Stimulated activated naive B cell treated with anti-CD40 and anti-IgM and Interleukin-4, amounts not matched to agents 10 μg/mL and 1 μg/mL and 100 μg/mL, for 72 hours (primary cell): ENCODE measurements at regions not wholly inside any gene's neighbourhood (a gene's known extent, or its start where the extent isn't known, plus 50 kb on each side); places are given as distances from the start of the nearest gene placed in this dataset.
A peak's percentile ranks its signal among the peaks of the same experiment; 100 is the strongest.
"Not testable (repeated sequence)": the region's sequence is repeated elsewhere in the genome, so short reads cannot be mapped to it uniquely, and the experiment has no call there.

Experiments used
- ATAC-seq, 2 donors: fragments of 150-1000 bp; cut with Tn5 transposase; replicated peaks; 2 replicates each; pipeline ENCODE4 v1.10.0; 2021; ENCODE audit warnings: moderate library complexity in 1 of 2
- DNase-seq: peaks from one replicate; pipeline ENCODE4 v3.0.0; 2021
- H3K27ac Mint-ChIP-seq: one replicate; pipeline ENCODE4 v1.8.0; 2022; ENCODE audit warnings: mild to moderate bottlenecking, mixed read lengths
- H3K27me3 Mint-ChIP-seq, 2 donors: one replicate each; pipeline ENCODE4 v1.8.0; 2022; ENCODE audit warnings: mixed read lengths in 2 of 2
- H3K36me3 Mint-ChIP-seq, 2 donors: one replicate each; pipeline ENCODE4 v1.8.0; 2022; ENCODE audit warnings: mixed read lengths in 2 of 2, mild to moderate bottlenecking in 1 of 2
- H3K4me1 Mint-ChIP-seq, 2 donors: one replicate each; pipeline ENCODE4 v1.8.0; 2022; ENCODE audit warnings: mixed read lengths in 2 of 2, mild to moderate bottlenecking in 1 of 2
- H3K4me3 Mint-ChIP-seq, 2 donors: one replicate each; pipeline ENCODE4 v1.8.0; 2022; ENCODE audit warnings: mild to moderate bottlenecking in 2 of 2, mixed read lengths in 2 of 2, moderate library complexity in 1 of 2
- H3K9me3 Mint-ChIP-seq, 2 donors: one replicate each; pipeline ENCODE4 v1.8.0; 2022; ENCODE audit warnings: mixed read lengths in 2 of 2, mild to moderate bottlenecking in 1 of 2

DNA sequence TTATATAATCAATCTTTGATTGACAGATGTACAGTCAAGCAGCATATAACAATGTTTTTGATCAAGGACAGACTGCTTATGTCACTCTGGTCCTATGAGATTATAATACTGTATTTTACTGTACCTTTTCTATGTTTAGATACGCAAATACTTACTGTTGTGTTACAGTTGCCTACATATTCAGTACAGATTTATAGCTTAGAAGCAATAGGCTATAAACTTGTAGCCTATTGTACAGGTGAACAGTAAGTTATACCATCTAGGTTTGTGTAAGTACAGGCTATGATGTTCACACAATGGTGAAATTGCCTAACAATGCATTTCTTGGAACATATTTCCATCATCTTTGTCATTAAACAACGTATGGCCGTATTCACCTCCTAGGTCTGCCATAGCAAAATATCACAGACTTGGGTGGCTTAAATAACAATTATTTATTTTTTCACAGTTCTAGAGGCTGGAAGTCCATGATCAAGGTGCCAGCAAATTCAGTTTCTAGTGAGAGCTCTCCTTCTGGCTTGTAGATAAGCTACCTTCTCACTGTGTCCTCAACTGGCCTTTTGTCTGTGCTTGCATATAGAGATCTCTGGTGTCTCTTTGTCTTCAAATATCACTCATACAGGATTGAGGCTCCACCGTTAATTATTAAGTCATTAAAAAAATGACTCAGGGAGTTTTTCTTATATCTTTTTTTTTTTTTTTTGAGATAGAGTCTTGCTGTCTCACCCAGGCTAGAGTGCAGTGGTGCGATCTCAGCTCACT is 89.1 kb downstream of the EBLN2 start:
- H3K27ac Mint-ChIP-seq: no peak overlapping the region
- no peaks in the 10 kb centered on the region for H3K4me1 Mint-ChIP-seq
- H3K9me3 Mint-ChIP-seq: no peaks in the 10 kb centered on the region
- DNase-seq (no peak), ATAC-seq (no peak)
- no peaks in the 10 kb centered on the region for H3K36me3 Mint-ChIP-seq
- H3K27me3 Mint-ChIP-seq: peaks cover 1 to 11% of the 10 kb centered on the region in 2 donors
- no peak overlapping the region for H3K4me3 Mint-ChIP-seq

- ATAC-seq, H3K27ac Mint-ChIP-seq, H3K36me3 Mint-ChIP-seq, DNase-seq, H3K4me1 Mint-ChIP-seq, H3K9me3 Mint-ChIP-seq, H3K4me3 Mint-ChIP-seq: not testable (repeated sequence)
- H3K27me3 Mint-ChIP-seq: peaks cover 6 to 15% of the 10 kb centered on the region in 2 donors
Observed at GRCh38 chr3:73152571-73152970, 91.1 kb downstream of the EBLN2 start.

DNA sequence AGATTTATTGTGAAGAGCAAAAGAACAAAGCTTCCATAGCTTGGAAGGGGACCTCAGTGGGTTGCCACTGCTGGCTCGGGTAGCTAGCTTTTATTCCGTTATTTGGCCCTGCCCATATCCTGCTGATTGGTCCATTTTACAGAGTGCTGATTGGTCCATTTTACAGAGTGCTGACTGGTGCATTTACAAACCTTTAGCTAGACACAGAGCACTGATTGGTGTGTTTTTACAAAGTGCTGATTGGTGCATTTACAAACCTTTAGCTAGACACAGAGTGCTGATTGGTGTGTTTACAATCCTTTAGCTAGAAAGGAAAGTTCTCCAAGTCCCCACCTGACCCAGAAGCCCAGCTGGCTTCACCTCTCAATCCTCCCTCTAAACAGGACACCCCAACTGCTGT is 91.6 kb downstream of the EBLN2 start:
- H3K9me3 Mint-ChIP-seq, DNase-seq, H3K27ac Mint-ChIP-seq, H3K36me3 Mint-ChIP-seq, H3K4me3 Mint-ChIP-seq, H3K4me1 Mint-ChIP-seq, ATAC-seq: not testable (repeated sequence)
- H3K27me3 Mint-ChIP-seq: peaks cover 6 to 15% of the 10 kb centered on the region in 2 donors

- H3K9me3 Mint-ChIP-seq, DNase-seq, H3K27ac Mint-ChIP-seq, H3K4me3 Mint-ChIP-seq, H3K36me3 Mint-ChIP-seq, ATAC-seq, H3K4me1 Mint-ChIP-seq: not testable (repeated sequence)
- peaks cover 6 to 15% of the 10 kb centered on the region in 2 donors for H3K27me3 Mint-ChIP-seq
Observed at GRCh38 chr3:73154261-73154660, 92.8 kb downstream of the EBLN2 start.

DNA sequence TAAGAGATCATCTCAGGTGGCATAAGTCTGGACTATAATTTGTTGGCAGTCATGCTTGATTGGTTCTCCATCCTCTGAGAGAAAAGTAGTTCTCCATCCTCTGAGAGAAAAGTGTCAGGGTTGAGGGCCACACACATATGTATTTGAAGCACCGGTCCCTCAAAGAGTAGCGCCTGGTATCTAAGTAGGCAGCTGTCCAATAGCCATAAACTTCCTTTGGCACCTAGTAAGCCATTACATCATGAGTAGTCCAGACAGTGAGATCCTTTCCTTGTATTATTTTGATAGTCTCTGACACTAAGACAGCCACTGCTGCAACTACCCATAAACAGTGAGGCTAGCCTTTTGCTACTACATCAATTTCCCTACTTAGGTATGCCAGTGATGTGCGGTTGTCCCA is 94.0 kb downstream of the EBLN2 start:
- not testable (repeated sequence) for DNase-seq, H3K4me3 Mint-ChIP-seq, H3K36me3 Mint-ChIP-seq, H3K27ac Mint-ChIP-seq, ATAC-seq, H3K4me1 Mint-ChIP-seq, H3K9me3 Mint-ChIP-seq
- peaks cover 6 to 15% of the 10 kb centered on the region in 2 donors for H3K27me3 Mint-ChIP-seq

- DNase-seq: no peak
- no peaks in the 10 kb centered on the region for H3K4me1 Mint-ChIP-seq
- no peak for ATAC-seq
- H3K36me3 Mint-ChIP-seq: no peaks in the 10 kb centered on the region
- H3K9me3 Mint-ChIP-seq: peaks cover 6 to 9% of the 10 kb centered on the region in 2 donors
- H3K27me3 Mint-ChIP-seq: peaks cover 0 to 7% of the 10 kb centered on the region in 2 donors
- no peak overlapping the region for H3K27ac Mint-ChIP-seq
- H3K4me3 Mint-ChIP-seq: no peak overlapping the region
Observed at GRCh38 chr3:73164622-73165021, 103.2 kb downstream of the EBLN2 start.

DNA sequence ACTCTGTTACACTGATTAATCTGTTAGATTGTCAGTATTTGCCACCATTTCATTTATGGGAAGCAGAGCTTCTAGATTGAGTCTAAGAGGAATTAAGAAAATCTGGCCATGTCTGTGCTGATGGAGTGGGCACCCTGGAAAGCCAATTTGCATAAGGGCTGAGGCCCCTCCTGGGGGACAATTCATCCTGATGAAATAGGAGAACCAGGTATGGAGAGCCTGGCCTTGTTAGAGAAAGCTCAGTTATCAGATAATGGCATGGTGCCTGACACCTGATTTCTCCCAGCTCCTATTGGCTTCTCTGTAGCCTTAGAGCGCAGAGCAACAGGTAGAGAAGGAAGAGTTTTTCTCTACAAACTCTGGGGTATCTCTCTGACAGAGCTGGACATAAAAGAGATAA is 114.2 kb downstream of the EBLN2 start:
- no peak for ATAC-seq
- H3K9me3 Mint-ChIP-seq: no peaks in the 10 kb centered on the region
- DNase-seq: no peak

GRCh38 chr3:73176941-73177340 is 115.5 kb downstream of the EBLN2 start:
- Mint-ChIP-seq H3K27ac (no peak overlapping the region), H3K4me3 (no peak overlapping the region), H3K9me3 (no peaks in the 10 kb centered on the region), H3K36me3 (no peaks in the 10 kb centered on the region), H3K27me3 (peaks cover 0 to 3% of the 10 kb centered on the region in 2 donors), H3K4me1 (no peaks in the 10 kb centered on the region)
- ATAC-seq (no peak), DNase-seq (no peak)

More for the DNA sequence above, 114.2 kb downstream of the EBLN2 start:
- no peaks in the 10 kb centered on the region for H3K36me3 Mint-ChIP-seq
- no peaks in the 10 kb centered on the region for H3K4me1 Mint-ChIP-seq
- no peak overlapping the region for H3K27ac Mint-ChIP-seq
- H3K4me3 Mint-ChIP-seq: no peak overlapping the region
- peaks cover 0 to 3% of the 10 kb centered on the region in 2 donors for H3K27me3 Mint-ChIP-seq

- Mint-ChIP-seq H3K36me3 (no peaks in the 10 kb centered on the region), H3K4me1 (no peaks in the 10 kb centered on the region), H3K27ac (no peak overlapping the region), H3K9me3 (no peaks in the 10 kb centered on the region), H3K4me3 (no peak overlapping the region), H3K27me3 (peaks cover 0 to 4% of the 10 kb centered on the region in 2 donors)
- DNase-seq: no peak
- no peak for ATAC-seq
Observed at GRCh38 chr3:73177827-73178226, 116.4 kb downstream of the EBLN2 start.

- H3K9me3 Mint-ChIP-seq: no peaks in the 10 kb centered on the region
- no peaks in the 10 kb centered on the region for H3K4me1 Mint-ChIP-seq
- peaks cover 5 to 8% of the 10 kb centered on the region in 2 donors for H3K27me3 Mint-ChIP-seq
- DNase-seq: no peak
- H3K36me3 Mint-ChIP-seq: no peaks in the 10 kb centered on the region
- ATAC-seq: no peak
- H3K4me3 Mint-ChIP-seq: no peak overlapping the region
- no peak overlapping the region for H3K27ac Mint-ChIP-seq
Observed at GRCh38 chr3:73179601-73180000, 118.1 kb downstream of the EBLN2 start.

- Mint-ChIP-seq H3K27ac (no peak overlapping the region), H3K36me3 (no peaks in the 10 kb centered on the region), H3K27me3 (peaks cover 5 to 18% of the 10 kb centered on the region in 2 donors), H3K9me3 (no peaks in the 10 kb centered on the region), H3K4me1 (no peaks in the 10 kb centered on the region), H3K4me3 (no peak overlapping the region)
- DNase-seq (no peak), ATAC-seq (no peak)
Observed at GRCh38 chr3:73186741-73187140, 125.3 kb downstream of the EBLN2 start.

- no peak overlapping the region for H3K27ac Mint-ChIP-seq
- no peak for DNase-seq
- no peak overlapping the region for H3K4me3 Mint-ChIP-seq
- no peaks in the 10 kb centered on the region for H3K36me3 Mint-ChIP-seq
- H3K9me3 Mint-ChIP-seq: no peaks in the 10 kb centered on the region
- H3K27me3 Mint-ChIP-seq: peaks cover 5 to 18% of the 10 kb centered on the region in 2 donors
- no peaks in the 10 kb centered on the region for H3K4me1 Mint-ChIP-seq
- no peak for ATAC-seq
Observed at GRCh38 chr3:73187328-73187727, 125.9 kb downstream of the EBLN2 start.

DNA sequence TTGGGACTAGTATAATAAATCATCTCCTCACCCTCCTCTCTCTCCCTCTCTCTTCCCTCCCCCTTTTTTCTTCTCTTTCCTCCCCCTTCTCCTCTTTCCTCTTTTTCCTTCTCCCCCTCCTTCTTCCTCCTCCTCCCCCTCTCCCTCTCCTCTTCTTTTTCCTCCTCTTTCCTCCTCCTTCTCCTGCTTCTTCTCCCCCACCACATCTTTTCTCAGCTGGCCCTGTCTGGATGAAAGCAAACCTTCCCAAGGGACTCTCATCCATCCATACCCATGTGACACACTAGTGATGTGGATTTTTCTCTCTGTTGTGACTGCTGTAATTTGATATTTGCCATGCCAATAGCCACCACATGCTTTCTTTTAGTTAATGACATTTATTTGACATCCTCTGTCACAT is 127.2 kb downstream of the EBLN2 start:
- Mint-ChIP-seq H3K4me3 (no peak overlapping the region), H3K9me3 (peaks cover 0 to 1% of the 10 kb centered on the region in 2 donors), H3K27ac (no peak overlapping the region), H3K36me3 (no peaks in the 10 kb centered on the region), H3K4me1 (no peaks in the 10 kb centered on the region), H3K27me3 (peaks cover 5 to 14% of the 10 kb centered on the region in 2 donors)
- no peak for ATAC-seq
- DNase-seq: no peak

DNA sequence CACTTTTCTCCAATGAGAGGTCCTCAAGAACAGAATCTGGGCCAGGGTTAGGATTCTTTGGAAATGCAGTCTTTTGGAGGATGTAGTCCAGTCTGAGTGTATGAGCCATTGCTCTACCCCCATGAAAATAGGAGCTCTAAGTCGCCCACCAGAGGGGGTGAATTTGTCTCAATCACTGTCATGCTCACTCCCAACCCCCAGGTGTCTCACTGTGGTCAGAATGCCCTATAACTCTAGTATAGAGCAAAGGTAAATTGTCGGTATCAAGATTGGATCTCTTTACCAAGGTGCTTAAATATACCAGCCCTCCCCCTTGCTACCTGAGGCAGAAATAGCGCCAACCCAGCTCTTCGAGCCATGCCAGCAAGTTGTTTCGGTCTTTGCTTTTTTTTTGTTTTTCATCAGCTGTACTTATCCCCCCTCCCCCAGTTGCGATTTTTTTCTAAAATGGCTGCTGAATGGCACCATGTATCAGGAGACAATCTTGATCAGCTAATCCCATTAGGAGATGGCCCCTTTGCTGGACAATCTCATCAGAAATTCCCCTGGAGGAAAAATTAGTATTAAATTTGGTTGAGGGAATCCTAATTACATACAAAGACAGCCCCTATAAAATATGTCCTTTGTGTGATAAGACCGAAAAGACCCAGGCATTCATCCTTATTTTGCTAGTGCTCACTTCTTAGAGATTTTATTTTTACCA is 130.7 kb downstream of the EBLN2 start:
- Mint-ChIP-seq H3K36me3 (no peaks in the 10 kb centered on the region), H3K4me3 (no peak overlapping the region), H3K4me1 (no peaks in the 10 kb centered on the region), H3K27me3 (peaks cover 0 to 11% of the 10 kb centered on the region in 2 donors), H3K27ac (no peak overlapping the region), H3K9me3 (peaks cover 0 to 4% of the 10 kb centered on the region in 2 donors)
- DNase-seq (no peak), ATAC-seq (peak in 1 of 2 donors; percentile 33)

- not testable (repeated sequence) for H3K27me3 Mint-ChIP-seq, H3K4me3 Mint-ChIP-seq, ATAC-seq, DNase-seq, H3K27ac Mint-ChIP-seq, H3K36me3 Mint-ChIP-seq, H3K9me3 Mint-ChIP-seq, H3K4me1 Mint-ChIP-seq
Observed at GRCh38 chr3:73193943-73194342, 132.5 kb downstream of the EBLN2 start.
